ENCODE measurements at regions not wholly inside any gene's neighbourhood (a gene's known extent, or its start where the extent isn't known, plus 50 kb on each side); places are given as distances from the start of the nearest gene placed in this dataset.

DNA sequence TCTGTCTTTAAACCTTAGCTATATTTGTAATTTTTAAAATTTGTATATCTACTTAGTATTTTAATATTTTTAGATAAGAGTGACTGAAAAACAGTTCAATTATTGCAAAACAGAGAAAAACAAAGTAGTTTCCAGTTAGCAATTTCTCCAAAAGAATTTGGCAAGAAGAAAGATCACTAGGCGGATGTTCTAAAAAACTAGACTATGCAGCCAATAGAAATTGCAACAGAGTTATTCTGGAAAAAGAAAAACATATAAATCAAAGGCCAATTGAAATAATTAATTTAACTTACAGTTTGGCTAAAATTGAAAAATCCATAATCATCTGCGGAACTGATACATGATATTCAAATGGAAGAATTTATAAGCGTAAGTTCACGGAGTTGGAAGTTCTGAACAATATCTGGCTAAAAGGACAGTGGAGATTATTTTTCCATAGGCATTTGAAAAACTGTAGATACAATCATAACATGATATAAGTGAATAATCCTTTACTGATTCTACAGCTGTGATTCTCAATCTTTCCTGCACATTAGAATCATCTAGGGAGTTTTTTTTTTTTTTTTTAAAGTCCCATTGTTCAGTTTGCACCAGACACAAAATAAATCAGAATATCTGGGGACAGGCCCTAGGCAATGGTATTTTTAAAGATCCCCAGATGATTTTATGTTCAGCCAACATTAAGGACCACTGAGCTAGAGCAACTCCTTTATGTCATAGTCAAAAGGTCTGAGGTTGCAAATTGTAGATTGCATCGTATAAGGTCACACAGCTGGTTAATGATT lies 605.1 kb upstream of the DAB2 start:
- no peak overlapping the region for H3K27ac ChIP-seq (ENCODE audit: low read length)
- H3K36me3 ChIP-seq (ENCODE audit: control insufficient read depth in 1 of 2, insufficient read depth in 2 of 2, low read length in 2 of 2) = no peaks in the 10 kb centered on the region
- H3K27me3 ChIP-seq (ENCODE audit: low read depth, low read length) = no peaks in the 10 kb centered on the region
- no peaks in the 10 kb centered on the region for H3K9me3 ChIP-seq (ENCODE audit: control insufficient read depth in 1 of 2, low read length in 2 of 2)
- no peak overlapping the region for H3K4me3 ChIP-seq (ENCODE audit: low read depth in 1 of 2, low read length in 2 of 2)
- no peaks in the 10 kb centered on the region for H3K4me1 ChIP-seq (ENCODE audit: control insufficient read depth in 1 of 2, insufficient read depth in 2 of 2, low read length in 2 of 2)

DNA sequence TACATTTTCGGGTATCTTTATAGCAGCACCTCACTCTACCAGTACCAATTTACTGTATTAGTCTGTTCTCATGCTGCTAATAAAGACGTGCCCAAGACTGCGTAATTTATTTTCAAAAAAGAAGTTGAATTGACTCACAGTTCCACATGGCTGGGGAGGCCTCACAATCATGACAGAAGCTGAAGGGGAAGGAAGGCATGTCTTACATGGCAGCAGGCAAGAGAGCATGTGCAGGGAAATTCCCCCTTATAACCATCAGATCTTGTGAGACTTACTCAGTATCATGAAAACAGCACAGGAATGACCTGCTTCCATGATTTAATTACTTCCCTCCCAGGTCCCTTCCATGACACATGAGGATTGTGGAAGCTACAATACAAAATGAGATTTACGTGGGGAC lies 602.6 kb upstream of the DAB2 start:
- Histone ChIP-seq H3K27ac (ENCODE audit: low read length) (no peak overlapping the region), H3K27me3 (ENCODE audit: low read depth, low read length) (no peaks in the 10 kb centered on the region), H3K4me1 (ENCODE audit: control insufficient read depth in 1 of 2, insufficient read depth in 2 of 2, low read length in 2 of 2) (no peaks in the 10 kb centered on the region), H3K4me3 (ENCODE audit: low read depth in 1 of 2, low read length in 2 of 2) (no peak overlapping the region), H3K9me3 (ENCODE audit: control insufficient read depth in 1 of 2, low read length in 2 of 2) (no peaks in the 10 kb centered on the region), H3K36me3 (ENCODE audit: control insufficient read depth in 1 of 2, insufficient read depth in 2 of 2, low read length in 2 of 2) (no peaks in the 10 kb centered on the region)

DNA sequence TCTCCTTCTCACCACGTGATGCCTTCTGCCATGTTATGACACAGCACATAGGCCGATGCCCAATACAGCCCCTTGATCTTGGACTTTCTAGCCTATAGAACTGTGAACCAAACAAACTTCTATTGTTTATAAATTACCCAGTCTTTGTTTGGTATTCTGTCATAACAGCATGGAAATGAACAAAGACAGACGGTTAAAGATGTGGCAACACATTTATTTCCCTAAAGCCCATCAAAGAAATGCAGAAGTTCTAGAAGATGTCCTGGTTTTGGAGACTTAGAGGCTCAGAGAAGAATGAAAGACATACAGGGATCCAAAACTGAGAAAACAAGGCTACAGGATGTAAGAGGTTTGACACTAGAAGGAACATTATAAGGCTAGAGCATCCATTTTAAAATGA lies 600.8 kb upstream of the DAB2 start:
- no peak overlapping the region for H3K27ac ChIP-seq (ENCODE audit: low read length)
- H3K36me3 ChIP-seq (ENCODE audit: control insufficient read depth in 1 of 2, insufficient read depth in 2 of 2, low read length in 2 of 2) = no peaks in the 10 kb centered on the region
- no peaks in the 10 kb centered on the region for H3K27me3 ChIP-seq (ENCODE audit: low read depth, low read length)
- H3K4me1 ChIP-seq (ENCODE audit: control insufficient read depth in 1 of 2, insufficient read depth in 2 of 2, low read length in 2 of 2) = no peaks in the 10 kb centered on the region
- no peak overlapping the region for H3K4me3 ChIP-seq (ENCODE audit: low read depth in 1 of 2, low read length in 2 of 2)
- peaks cover 0 to 2% of the 10 kb centered on the region in 2 donors for H3K9me3 ChIP-seq (ENCODE audit: control insufficient read depth in 1 of 2, low read length in 2 of 2)

DNA sequence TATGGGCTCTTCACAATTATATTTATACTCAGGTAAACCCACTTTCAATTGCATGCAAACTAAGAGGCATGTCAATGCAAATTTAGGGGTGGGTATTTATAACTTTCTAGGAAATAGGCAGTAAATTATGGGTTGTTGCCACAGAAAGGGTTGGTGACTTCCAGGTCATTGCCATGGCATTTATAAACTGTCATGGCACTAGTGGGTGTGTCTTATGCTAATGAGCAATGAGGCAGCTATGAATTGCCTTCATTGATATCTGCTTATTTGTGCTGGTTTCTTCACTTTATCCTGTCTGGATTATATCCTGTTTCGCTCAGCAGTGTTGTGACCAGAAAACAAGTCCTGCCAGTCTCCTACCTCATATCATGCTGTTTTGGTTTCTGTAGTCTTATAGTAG lies 597.3 kb upstream of the DAB2 start:
- Histone ChIP-seq H3K4me3 (ENCODE audit: low read depth in 1 of 2, low read length in 2 of 2) (no peak overlapping the region), H3K36me3 (ENCODE audit: control insufficient read depth in 1 of 2, insufficient read depth in 2 of 2, low read length in 2 of 2) (no peaks in the 10 kb centered on the region), H3K4me1 (ENCODE audit: control insufficient read depth in 1 of 2, insufficient read depth in 2 of 2, low read length in 2 of 2) (no peaks in the 10 kb centered on the region), H3K27ac (ENCODE audit: low read length) (no peak overlapping the region), H3K9me3 (ENCODE audit: control insufficient read depth in 1 of 2, low read length in 2 of 2) (peaks cover 0 to 9% of the 10 kb centered on the region in 2 donors), H3K27me3 (ENCODE audit: low read depth, low read length) (no peaks in the 10 kb centered on the region)

DNA sequence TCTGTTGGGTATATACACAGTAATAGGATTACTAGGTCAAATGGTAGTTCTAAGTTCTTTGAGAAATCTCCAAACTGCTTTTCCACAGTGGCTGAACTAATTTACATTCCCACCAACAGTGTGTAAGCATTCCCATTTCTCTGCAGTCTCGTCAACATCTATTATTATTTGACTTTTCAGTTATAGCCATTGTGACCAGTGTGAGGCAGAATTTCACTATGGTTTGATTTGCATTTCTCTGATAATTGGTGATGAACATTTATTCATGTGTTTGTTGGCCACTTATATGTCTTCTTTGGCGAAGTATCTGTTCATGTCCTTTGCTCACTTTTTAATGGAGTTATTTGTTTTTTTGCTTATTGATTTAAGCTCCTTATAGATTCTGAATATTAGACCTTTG lies 596.2 kb upstream of the DAB2 start:
- Histone ChIP-seq H3K27ac (ENCODE audit: low read length) (no peak overlapping the region), H3K36me3 (ENCODE audit: control insufficient read depth in 1 of 2, insufficient read depth in 2 of 2, low read length in 2 of 2) (no peaks in the 10 kb centered on the region), H3K4me3 (ENCODE audit: low read depth in 1 of 2, low read length in 2 of 2) (no peak overlapping the region), H3K4me1 (ENCODE audit: control insufficient read depth in 1 of 2, insufficient read depth in 2 of 2, low read length in 2 of 2) (no peaks in the 10 kb centered on the region), H3K9me3 (ENCODE audit: control insufficient read depth in 1 of 2, low read length in 2 of 2) (peaks cover 0 to 9% of the 10 kb centered on the region in 2 donors), H3K27me3 (ENCODE audit: low read depth, low read length) (no peaks in the 10 kb centered on the region)

DNA sequence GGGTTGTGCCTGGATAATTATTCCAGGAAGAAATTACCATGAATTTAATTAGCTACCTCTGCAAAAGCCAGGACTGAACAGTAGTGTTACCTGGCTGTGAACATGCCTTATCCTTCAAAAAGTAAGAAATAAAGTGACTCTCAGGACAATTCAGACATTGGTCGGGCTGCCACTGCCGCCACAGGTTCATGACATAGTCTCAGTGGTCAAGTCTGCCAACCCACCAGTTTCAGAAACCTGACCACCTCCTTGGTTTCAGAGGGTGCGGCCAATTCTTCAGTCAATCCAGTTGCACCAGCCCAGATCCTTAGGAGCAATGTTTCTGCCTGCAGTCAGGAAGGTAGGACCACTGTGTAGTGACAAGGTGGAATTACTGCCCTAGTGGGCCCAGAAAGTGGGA lies 593.1 kb upstream of the DAB2 start:
- peaks cover 0 to 9% of the 10 kb centered on the region in 2 donors for H3K9me3 ChIP-seq (ENCODE audit: control insufficient read depth in 1 of 2, low read length in 2 of 2)
- H3K36me3 ChIP-seq (ENCODE audit: control insufficient read depth in 1 of 2, insufficient read depth in 2 of 2, low read length in 2 of 2) = no peaks in the 10 kb centered on the region
- H3K27me3 ChIP-seq (ENCODE audit: low read depth, low read length) = no peaks in the 10 kb centered on the region
- no peaks in the 10 kb centered on the region for H3K4me1 ChIP-seq (ENCODE audit: control insufficient read depth in 1 of 2, insufficient read depth in 2 of 2, low read length in 2 of 2)
- H3K4me3 ChIP-seq (ENCODE audit: low read depth in 1 of 2, low read length in 2 of 2) = no peak overlapping the region
- H3K27ac ChIP-seq (ENCODE audit: low read length) = no peak overlapping the region

DNA sequence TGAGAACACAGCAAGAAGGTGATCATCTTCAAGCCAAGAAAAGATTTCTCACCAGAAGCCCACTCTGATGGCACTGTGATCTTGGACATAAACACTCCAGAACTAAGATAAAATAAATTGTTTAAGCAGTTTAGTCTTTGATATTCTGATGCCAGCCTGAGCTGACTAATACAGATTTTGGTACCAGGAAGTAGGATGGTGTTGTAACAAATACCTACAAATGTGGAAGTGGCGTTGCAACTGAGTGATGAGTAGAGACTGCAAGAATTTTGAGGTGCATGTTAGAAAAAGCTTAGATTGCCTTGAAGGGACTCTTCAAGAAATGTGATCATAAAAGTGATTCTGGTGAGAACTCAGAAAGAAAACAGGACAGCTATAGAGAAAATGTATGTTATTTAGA lies 592.4 kb upstream of the DAB2 start:
- Histone ChIP-seq H3K4me1 (ENCODE audit: control insufficient read depth in 1 of 2, insufficient read depth in 2 of 2, low read length in 2 of 2) (no peaks in the 10 kb centered on the region), H3K27me3 (ENCODE audit: low read depth, low read length) (no peaks in the 10 kb centered on the region), H3K4me3 (ENCODE audit: low read depth in 1 of 2, low read length in 2 of 2) (no peak overlapping the region), H3K9me3 (ENCODE audit: control insufficient read depth in 1 of 2, low read length in 2 of 2) (peaks cover 0 to 9% of the 10 kb centered on the region in 2 donors), H3K27ac (ENCODE audit: low read length) (no peak overlapping the region), H3K36me3 (ENCODE audit: control insufficient read depth in 1 of 2, insufficient read depth in 2 of 2, low read length in 2 of 2) (no peaks in the 10 kb centered on the region)

DNA sequence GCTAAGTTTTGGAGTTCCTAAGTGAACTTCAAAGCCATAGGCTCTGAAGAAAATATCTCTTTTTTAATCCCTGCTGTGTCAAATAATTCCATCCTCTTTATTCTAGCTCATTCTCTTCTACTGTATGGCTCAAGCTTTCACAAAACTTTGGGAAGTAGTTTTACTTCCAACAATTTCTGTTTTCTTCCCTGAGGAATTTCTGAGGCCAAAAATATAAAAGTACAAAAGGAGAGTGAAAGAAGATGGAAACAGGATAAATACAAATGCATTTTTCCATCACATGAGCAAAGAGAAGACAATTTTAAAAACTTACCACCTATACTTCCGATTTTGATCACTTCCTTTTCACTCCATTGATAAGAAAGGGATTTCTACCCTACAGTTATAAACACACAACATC lies 585.7 kb upstream of the DAB2 start:
- H3K27ac ChIP-seq (ENCODE audit: low read length) = no peak overlapping the region
- no peaks in the 10 kb centered on the region for H3K27me3 ChIP-seq (ENCODE audit: low read depth, low read length)
- no peak overlapping the region for H3K4me3 ChIP-seq (ENCODE audit: low read depth in 1 of 2, low read length in 2 of 2)
- H3K36me3 ChIP-seq (ENCODE audit: control insufficient read depth in 1 of 2, insufficient read depth in 2 of 2, low read length in 2 of 2) = no peaks in the 10 kb centered on the region
- H3K4me1 ChIP-seq (ENCODE audit: control insufficient read depth in 1 of 2, insufficient read depth in 2 of 2, low read length in 2 of 2) = no peaks in the 10 kb centered on the region
- H3K9me3 ChIP-seq (ENCODE audit: control insufficient read depth in 1 of 2, low read length in 2 of 2) = peaks cover 0 to 3% of the 10 kb centered on the region in 2 donors

DNA sequence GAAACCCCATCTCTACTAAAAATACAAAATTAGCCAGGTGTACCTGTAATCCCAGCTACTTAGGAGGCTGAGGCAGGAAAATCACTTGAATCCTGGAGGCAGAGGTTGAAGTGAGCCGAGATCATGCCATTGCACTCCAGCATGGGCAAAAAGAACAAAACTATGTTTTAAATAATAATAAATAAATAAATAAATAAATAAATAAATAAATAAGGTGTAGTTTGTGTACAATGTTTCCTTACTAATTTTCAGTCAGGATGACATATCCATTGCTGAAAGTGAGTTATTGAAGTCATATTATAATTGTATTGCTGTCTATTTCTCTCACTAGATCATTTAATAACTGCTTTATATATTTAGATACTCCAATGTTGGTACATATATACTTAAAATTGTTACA lies 581.5 kb upstream of the DAB2 start:
- no peaks in the 10 kb centered on the region for H3K27me3 ChIP-seq (ENCODE audit: low read depth, low read length)
- no peaks in the 10 kb centered on the region for H3K36me3 ChIP-seq (ENCODE audit: control insufficient read depth in 1 of 2, insufficient read depth in 2 of 2, low read length in 2 of 2)
- peaks cover 0 to 6% of the 10 kb centered on the region in 2 donors for H3K9me3 ChIP-seq (ENCODE audit: control insufficient read depth in 1 of 2, low read length in 2 of 2)
- H3K27ac ChIP-seq (ENCODE audit: low read length) = no peak overlapping the region
- H3K4me1 ChIP-seq (ENCODE audit: control insufficient read depth in 1 of 2, insufficient read depth in 2 of 2, low read length in 2 of 2) = no peaks in the 10 kb centered on the region
- no peak overlapping the region for H3K4me3 ChIP-seq (ENCODE audit: low read depth in 1 of 2, low read length in 2 of 2)

DNA sequence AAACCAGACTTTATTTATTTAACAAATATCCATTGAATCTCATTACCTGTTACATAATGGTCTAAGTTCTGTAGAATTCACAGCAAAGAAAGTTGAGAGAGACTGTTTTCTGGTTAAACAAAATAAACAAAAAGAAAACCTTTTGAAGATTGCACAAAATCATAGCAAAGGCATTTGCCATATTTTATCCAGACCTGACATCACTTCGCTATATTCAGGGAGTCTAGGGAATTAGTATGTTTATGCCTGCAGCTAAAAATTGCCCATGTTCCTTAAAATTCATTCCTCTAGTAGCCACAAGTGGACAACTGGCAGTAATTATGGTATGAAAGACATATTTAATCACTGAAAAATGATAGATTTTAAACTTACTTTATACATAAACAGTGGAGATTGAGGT lies 577.0 kb upstream of the DAB2 start:
- H3K4me1 ChIP-seq (ENCODE audit: control insufficient read depth in 1 of 2, insufficient read depth in 2 of 2, low read length in 2 of 2) = peaks cover 0 to 7% of the 10 kb centered on the region in 2 donors
- H3K9me3 ChIP-seq (ENCODE audit: control insufficient read depth in 1 of 2, low read length in 2 of 2) = peaks cover 0 to 3% of the 10 kb centered on the region in 2 donors
- no peaks in the 10 kb centered on the region for H3K27me3 ChIP-seq (ENCODE audit: low read depth, low read length)
- no peaks in the 10 kb centered on the region for H3K36me3 ChIP-seq (ENCODE audit: control insufficient read depth in 1 of 2, insufficient read depth in 2 of 2, low read length in 2 of 2)
- no peak overlapping the region for H3K27ac ChIP-seq (ENCODE audit: low read length)
- H3K4me3 ChIP-seq (ENCODE audit: low read depth in 1 of 2, low read length in 2 of 2) = no peak overlapping the region

DNA sequence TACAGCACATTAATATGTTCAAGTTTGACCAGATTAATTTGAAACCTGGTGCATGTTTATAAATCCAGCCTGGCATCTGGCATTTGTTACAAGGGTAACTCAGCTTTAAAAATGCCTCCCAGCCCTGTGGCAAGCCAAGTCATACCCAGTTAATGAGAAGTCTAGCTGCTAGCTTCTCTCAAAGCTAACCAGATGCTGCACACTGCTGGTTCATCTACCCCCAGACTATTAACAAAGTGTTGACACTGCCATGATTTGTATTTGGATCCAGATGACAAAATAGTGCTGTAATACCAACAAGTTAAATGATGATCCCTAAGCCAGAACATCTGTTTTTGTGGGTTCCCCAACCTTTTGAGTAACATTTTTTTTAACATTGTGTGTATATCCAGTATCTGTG lies 573.7 kb upstream of the DAB2 start:
- Histone ChIP-seq H3K9me3 (ENCODE audit: control insufficient read depth in 1 of 2, low read length in 2 of 2) (peaks cover 0 to 3% of the 10 kb centered on the region in 2 donors), H3K4me3 (ENCODE audit: low read depth in 1 of 2, low read length in 2 of 2) (no peak overlapping the region), H3K27ac (ENCODE audit: low read length) (no peak overlapping the region), H3K36me3 (ENCODE audit: control insufficient read depth in 1 of 2, insufficient read depth in 2 of 2, low read length in 2 of 2) (no peaks in the 10 kb centered on the region), H3K4me1 (ENCODE audit: control insufficient read depth in 1 of 2, insufficient read depth in 2 of 2, low read length in 2 of 2) (peaks cover 0 to 7% of the 10 kb centered on the region in 2 donors), H3K27me3 (ENCODE audit: low read depth, low read length) (no peaks in the 10 kb centered on the region)

DNA sequence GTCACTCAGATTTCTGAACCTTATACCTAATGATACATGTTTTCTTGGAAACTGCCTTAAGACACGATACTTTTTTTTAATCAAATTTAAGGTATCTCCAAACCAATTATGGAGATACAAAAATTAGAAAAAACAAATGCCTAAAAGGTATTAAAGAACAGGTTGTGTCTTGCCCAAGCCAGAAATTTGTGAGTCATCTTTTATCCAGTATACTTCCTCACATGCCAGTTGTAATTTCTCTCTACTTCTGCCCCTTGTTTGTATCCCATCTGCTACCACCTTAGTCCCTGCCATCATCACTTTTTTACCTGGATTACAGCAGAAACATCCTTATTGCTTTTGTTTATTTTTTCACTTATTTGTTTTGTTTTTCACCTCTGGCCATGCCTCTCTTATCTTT lies 571.2 kb upstream of the DAB2 start:
- Histone ChIP-seq H3K36me3 (ENCODE audit: control insufficient read depth in 1 of 2, insufficient read depth in 2 of 2, low read length in 2 of 2) (no peaks in the 10 kb centered on the region), H3K27me3 (ENCODE audit: low read depth, low read length) (no peaks in the 10 kb centered on the region), H3K4me1 (ENCODE audit: control insufficient read depth in 1 of 2, insufficient read depth in 2 of 2, low read length in 2 of 2) (peaks cover 0 to 7% of the 10 kb centered on the region in 2 donors), H3K4me3 (ENCODE audit: low read depth in 1 of 2, low read length in 2 of 2) (no peak overlapping the region), H3K9me3 (ENCODE audit: control insufficient read depth in 1 of 2, low read length in 2 of 2) (no peaks in the 10 kb centered on the region), H3K27ac (ENCODE audit: low read length) (no peak overlapping the region)

Measured in muscle layer of duodenum (tissue), 2 donors.